ENCODE measurements at regions not wholly inside any gene's neighbourhood (a gene's known extent, or its start where the extent isn't known, plus 50 kb on each side); places are given as distances from the start of the nearest gene placed in this dataset.

GRCh38 chr3:117515309-117515708 is 805.7 kb downstream of the TUSC7 start:
- ChIA-PET CTCF (ENCODE audit: partially characterized antibody) (interaction anchor here (0.6 kb wide), 1 partner anchor 108 kb away, joined by 3 read pairs; no protein-coding TSS in a partner anchor), POLR2A (ENCODE audit: partially characterized antibody) (no interaction called here)
- Histone ChIP-seq H2AFZ (ENCODE audit: low read length) (no peak overlapping the region), H3K79me2 (ENCODE audit: control insufficient read depth in 1 of 2, insufficient read depth in 2 of 2, low read length in 2 of 2) (no peaks in the 10 kb centered on the region), H3K18ac (ENCODE audit: extremely low read depth, low read length) (no peak overlapping the region), H2BK20ac (ENCODE audit: low read length) (no peak overlapping the region), H3K79me1 (ENCODE audit: low read depth, low read length) (no peaks in the 10 kb centered on the region), H3K23me2 (ENCODE audit: low read depth, low read length) (no peaks in the 10 kb centered on the region), H3K23ac (ENCODE audit: insufficient read length) (no peak overlapping the region), H3K9ac (replicated peaks in 1 of 4; ENCODE audit: extremely low read depth in 1 of 4, low read depth in 3 of 4, low read length in 3 of 4) (no peak overlapping the region), H2BK120ac (replicated peaks; ENCODE audit: low read depth, low read length) (no peak overlapping the region), H2BK5ac (ENCODE audit: low read depth, low read length) (no peak overlapping the region), H2BK15ac (ENCODE audit: low read length) (no peak overlapping the region), H2AK5ac (ENCODE audit: low read depth, low read length) (no peak overlapping the region), H3K27ac (ENCODE audit: low read depth, low read length) (no peak overlapping the region), H4K20me1 (replicated peaks in 1 of 2; ENCODE audit: control insufficient read depth in 1 of 2, insufficient read depth in 2 of 2, low read length in 2 of 2) (no peaks in the 10 kb centered on the region), H4K8ac (ENCODE audit: extremely low read depth, insufficient read depth, low read length) (no peak overlapping the region), H3K27me3 (replicated peaks in 1 of 4; ENCODE audit: control insufficient read depth in 3 of 4, extremely low read depth in 1 of 4, insufficient read depth in 3 of 4, low read length in 3 of 4) (no peaks in the 10 kb centered on the region), H3K36me3 (ENCODE audit: control insufficient read depth in 2 of 4, insufficient read depth in 4 of 4, low read length in 3 of 4) (no peaks in the 10 kb centered on the region), H3K56ac (replicated peaks; ENCODE audit: insufficient read length, low read depth, low read length) (no peak overlapping the region), H4K91ac (replicated peaks; ENCODE audit: insufficient read length, low read length) (no peak overlapping the region), H3K4me1 (replicated peaks in 1 of 4; ENCODE audit: control insufficient read depth in 3 of 4, insufficient read depth in 4 of 4, low read length in 3 of 4) (no peaks in the 10 kb centered on the region), H3K14ac (ENCODE audit: insufficient read length) (no peak overlapping the region), H3K4ac (replicated peaks; ENCODE audit: insufficient read length, low read depth, low read length) (no peak overlapping the region), H3K9me3 (ENCODE audit: insufficient read depth in 2 of 2, low read depth in 1 of 2, low read length in 1 of 2) (no peaks in the 10 kb centered on the region), H2BK12ac (ENCODE audit: low read depth, low read length) (no peak overlapping the region), H3K4me3 (ENCODE audit: extremely low read depth in 1 of 4, insufficient read depth in 2 of 4, low read depth in 3 of 4, low read length in 4 of 4) (no peak overlapping the region), H4K5ac (ENCODE audit: insufficient read length, low read depth, low read length) (no peak overlapping the region), H3K4me2 (ENCODE audit: insufficient read depth in 1 of 2, low read depth in 2 of 2, low read length in 2 of 2) (no peak overlapping the region)
- FAIRE-seq = no peak
- WGBS, 2 experiments (ENCODE audit: extremely low coverage in 1 of 2, insufficient coverage in 1 of 2, insufficient read length in 1 of 2, insufficient replicate concordance in 2 of 2, low coverage in 1 of 2, low lambda C conversion rate in 2 of 2, missing lambda C conversion rate in 1 of 2) = 92% methylated on average over 2 of the region's 2 CpGs; no CpG with 5 or more reads in 1 of the 2 experiments
- no peak for DNase-seq (ENCODE audit: low read depth in 1 of 2, low spot score in 2 of 2)
- TF ChIP-seq NRF1 (IDR thresholded peaks at IDR 0.05; ENCODE audit: low read depth, low read length) (no peak), POU5F1 (IDR thresholded peaks at IDR 0.05; ENCODE audit: low read depth, low read length) (no peak), PHF8 (conservative IDR thresholded peaks at IDR 0.05; ENCODE audit: low read depth, low read length) (no peak), POLR2AphosphoS5 (IDR thresholded peaks at IDR 0.05; ENCODE audit: low read depth, low read length) (no peak), RXRA (IDR thresholded peaks at IDR 0.05; ENCODE audit: insufficient read depth, low read depth, low read length) (no peak), SRF (IDR thresholded peaks at IDR 0.05; ENCODE audit: low read depth, low read length) (no peak), RNF2 (IDR thresholded peaks at IDR 0.05; ENCODE audit: borderline replicate concordance, low read depth, low read length, missing control alignments, poor library complexity, severe bottlenecking) (no peak), CEBPB (IDR thresholded peaks at IDR 0.05; ENCODE audit: low read depth, low read length) (no peak), SUZ12 (IDR thresholded peaks at IDR 0.05; ENCODE audit: low read length) (no peak), E2F6 (IDR thresholded peaks at IDR 0.05) (no peak), ATF2 (IDR thresholded peaks at IDR 0.05; ENCODE audit: low read length) (no peak), RAD21 (IDR thresholded peaks at IDR 0.05 in 1 of 2, conservative IDR thresholded peaks at IDR 0.05 in 1 of 2; ENCODE audit: low read depth in 2 of 2, low read length in 2 of 2) (no peak)
